IgD-negative memory B cell (primary cell): ENCODE measurements at regions not wholly inside any gene's neighbourhood (a gene's known extent, or its start where the extent isn't known, plus 50 kb on each side); places are given as distances from the start of the nearest gene placed in this dataset.

Experiments
- H3K27ac Mint-ChIP-seq, 3 donors: one replicate each; pipeline ENCODE4 v1.8.0; 2020 to 2022; ENCODE audit warnings: mild to moderate bottlenecking in 3 of 3, mixed read lengths in 3 of 3, moderate library complexity in 1 of 3
- H3K27me3 Mint-ChIP-seq: one replicate; pipeline ENCODE4 v1.8.0; 2021; ENCODE audit warnings: mixed read lengths
- H3K36me3 Mint-ChIP-seq: one replicate; pipeline ENCODE4 v1.8.0; 2020; ENCODE audit warnings: mild to moderate bottlenecking, mixed read lengths
- H3K4me1 Mint-ChIP-seq, 3 donors: one replicate each; pipeline ENCODE4 v1.8.0; 2020 to 2022; ENCODE audit warnings: mixed read lengths in 3 of 3, mild to moderate bottlenecking in 1 of 3
- H3K4me3 Mint-ChIP-seq, 4 donors: one replicate each; pipeline ENCODE4 v1.8.0; 2020 to 2022; ENCODE audit warnings: mild to moderate bottlenecking in 4 of 4, mixed read lengths in 4 of 4, moderate library complexity in 3 of 4
- H3K9me3 Mint-ChIP-seq, 3 donors: one replicate each; pipeline ENCODE4 v1.8.0; 2020 to 2021; ENCODE audit warnings: mixed read lengths in 3 of 3, mild to moderate bottlenecking in 1 of 3

GRCh38 chr4:188455062-188455752 lies 316.0 kb downstream of the TRIML1 start:
- H3K27me3 Mint-ChIP-seq, result no peaks in the 10 kb centered on the region
- H3K9me3 Mint-ChIP-seq, result peaks cover 0 to 12% (median 9%) of the 10 kb centered on the region in 3 donors
- no peaks in the 10 kb centered on the region for H3K36me3 Mint-ChIP-seq
- no peak overlapping the region for H3K4me3 Mint-ChIP-seq
- H3K27ac Mint-ChIP-seq, result no peak overlapping the region
- H3K4me1 Mint-ChIP-seq, result no peaks in the 10 kb centered on the region

GRCh38 chr4:188459381-188459780 lies 320.1 kb downstream of the TRIML1 start:
- H3K36me3 Mint-ChIP-seq, result no peaks in the 10 kb centered on the region
- no peak overlapping the region for H3K27ac Mint-ChIP-seq
- H3K9me3 Mint-ChIP-seq, result peaks cover 0 to 29% (median 10%) of the 10 kb centered on the region in 3 donors
- no peak overlapping the region for H3K4me3 Mint-ChIP-seq
- H3K27me3 Mint-ChIP-seq, result no peaks in the 10 kb centered on the region
- no peaks in the 10 kb centered on the region for H3K4me1 Mint-ChIP-seq

- H3K9me3 Mint-ChIP-seq, result peaks cover 0 to 23% (median 0%) of the 10 kb centered on the region in 3 donors
These were observed 324.7 kb downstream of the TRIML1 start for GRCh38 chr4:188463909-188464308.

GRCh38 chr4:188466001-188466400 lies 326.8 kb downstream of the TRIML1 start:
- H3K4me3 Mint-ChIP-seq, result no peak overlapping the region

More at GRCh38 chr4:188463909-188464308, 324.7 kb downstream of the TRIML1 start:
- no peaks in the 10 kb centered on the region for H3K36me3 Mint-ChIP-seq
- H3K4me1 Mint-ChIP-seq, result no peaks in the 10 kb centered on the region
- no peak overlapping the region for H3K4me3 Mint-ChIP-seq
- H3K27ac Mint-ChIP-seq, result no peak overlapping the region
- no peaks in the 10 kb centered on the region for H3K27me3 Mint-ChIP-seq

GRCh38 chr4:188484256-188484655 lies 345.0 kb downstream of the TRIML1 start:
- no peaks in the 10 kb centered on the region for H3K27me3 Mint-ChIP-seq
- peaks cover 3 to 21% (median 4%) of the 10 kb centered on the region in 3 donors for H3K9me3 Mint-ChIP-seq
- H3K4me3 Mint-ChIP-seq, result no peak overlapping the region
- H3K4me1 Mint-ChIP-seq, result no peaks in the 10 kb centered on the region
- H3K27ac Mint-ChIP-seq, result no peak overlapping the region
- no peaks in the 10 kb centered on the region for H3K36me3 Mint-ChIP-seq

More at GRCh38 chr4:188466001-188466400, 326.8 kb downstream of the TRIML1 start:
- Mint-ChIP-seq H3K27ac (no peak overlapping the region), H3K4me1 (no peaks in the 10 kb centered on the region), H3K27me3 (no peaks in the 10 kb centered on the region), H3K9me3 (peaks cover 0 to 19% (median 0%) of the 10 kb centered on the region in 3 donors), H3K36me3 (no peaks in the 10 kb centered on the region)

- Mint-ChIP-seq H3K4me3 (no peak overlapping the region), H3K4me1 (no peaks in the 10 kb centered on the region), H3K36me3 (no peaks in the 10 kb centered on the region), H3K9me3 (peaks cover 3 to 22% (median 4%) of the 10 kb centered on the region in 3 donors), H3K27ac (no peak overlapping the region), H3K27me3 (no peaks in the 10 kb centered on the region)
These were observed 346.7 kb downstream of the TRIML1 start for GRCh38 chr4:188485906-188486305.

- Mint-ChIP-seq H3K4me1 (no peaks in the 10 kb centered on the region), H3K9me3 (peaks cover 1 to 15% (median 7%) of the 10 kb centered on the region in 3 donors), H3K27ac (no peak overlapping the region), H3K27me3 (no peaks in the 10 kb centered on the region), H3K36me3 (no peaks in the 10 kb centered on the region), H3K4me3 (no peak overlapping the region)
These were observed 353.6 kb downstream of the TRIML1 start for GRCh38 chr4:188492886-188493285.

GRCh38 chr4:188495169-188495568 lies 355.9 kb downstream of the TRIML1 start:
- Mint-ChIP-seq H3K27ac (no peak overlapping the region), H3K36me3 (no peaks in the 10 kb centered on the region), H3K4me1 (peaks cover 0 to 1% (median 0%) of the 10 kb centered on the region in 3 donors)

GRCh38 chr4:188511431-188511830 lies 372.2 kb downstream of the TRIML1 start:
- H3K27ac Mint-ChIP-seq, result no peak overlapping the region
- no peaks in the 10 kb centered on the region for H3K27me3 Mint-ChIP-seq
- no peak overlapping the region for H3K4me3 Mint-ChIP-seq
- H3K4me1 Mint-ChIP-seq, result no peaks in the 10 kb centered on the region
- no peaks in the 10 kb centered on the region for H3K36me3 Mint-ChIP-seq
- peaks cover 5 to 38% (median 7%) of the 10 kb centered on the region in 3 donors for H3K9me3 Mint-ChIP-seq

More at GRCh38 chr4:188495169-188495568, 355.9 kb downstream of the TRIML1 start:
- H3K9me3 Mint-ChIP-seq, result peaks cover 1 to 12% (median 8%) of the 10 kb centered on the region in 3 donors
- H3K4me3 Mint-ChIP-seq, result no peak overlapping the region
- H3K27me3 Mint-ChIP-seq, result no peaks in the 10 kb centered on the region

- no peaks in the 10 kb centered on the region for H3K27me3 Mint-ChIP-seq
- H3K27ac Mint-ChIP-seq, result no peak overlapping the region
- no peaks in the 10 kb centered on the region for H3K4me1 Mint-ChIP-seq
- no peaks in the 10 kb centered on the region for H3K36me3 Mint-ChIP-seq
- H3K9me3 Mint-ChIP-seq, result peaks cover 3 to 13% (median 7%) of the 10 kb centered on the region in 3 donors
- no peak overlapping the region for H3K4me3 Mint-ChIP-seq
These were observed 393.5 kb downstream of the TRIML1 start for GRCh38 chr4:188532751-188533150.

GRCh38 chr4:188534297-188534696 lies 395.1 kb downstream of the TRIML1 start:
- Mint-ChIP-seq H3K4me3 (no peak overlapping the region), H3K27me3 (no peaks in the 10 kb centered on the region), H3K9me3 (peaks cover 4 to 27% (median 10%) of the 10 kb centered on the region in 3 donors), H3K4me1 (no peaks in the 10 kb centered on the region), H3K36me3 (no peaks in the 10 kb centered on the region), H3K27ac (no peak overlapping the region)

- Mint-ChIP-seq H3K27me3 (no peaks in the 10 kb centered on the region), H3K4me1 (no peaks in the 10 kb centered on the region), H3K27ac (no peak overlapping the region), H3K4me3 (no peak overlapping the region), H3K36me3 (no peaks in the 10 kb centered on the region), H3K9me3 (peaks cover 5 to 28% (median 10%) of the 10 kb centered on the region in 3 donors)
These were observed 395.7 kb downstream of the TRIML1 start for GRCh38 chr4:188534917-188535316.

GRCh38 chr4:188536826-188537225 lies 397.6 kb downstream of the TRIML1 start:
- Mint-ChIP-seq H3K27me3 (no peaks in the 10 kb centered on the region), H3K36me3 (no peaks in the 10 kb centered on the region), H3K27ac (no peak overlapping the region), H3K4me3 (no peak overlapping the region), H3K9me3 (peaks cover 2 to 20% (median 5%) of the 10 kb centered on the region in 3 donors), H3K4me1 (no peaks in the 10 kb centered on the region)

GRCh38 chr4:188550296-188550695 lies 411.1 kb downstream of the TRIML1 start:
- H3K9me3 Mint-ChIP-seq, result peaks cover 4 to 9% (median 5%) of the 10 kb centered on the region in 3 donors
- H3K36me3 Mint-ChIP-seq, result no peaks in the 10 kb centered on the region
- H3K27ac Mint-ChIP-seq, result no peak overlapping the region
- no peaks in the 10 kb centered on the region for H3K4me1 Mint-ChIP-seq
- no peak overlapping the region for H3K4me3 Mint-ChIP-seq
- no peaks in the 10 kb centered on the region for H3K27me3 Mint-ChIP-seq

GRCh38 chr4:188551156-188551555 lies 411.9 kb downstream of the TRIML1 start:
- no peaks in the 10 kb centered on the region for H3K27me3 Mint-ChIP-seq
- no peaks in the 10 kb centered on the region for H3K36me3 Mint-ChIP-seq
- peaks cover 4 to 10% (median 7%) of the 10 kb centered on the region in 3 donors for H3K9me3 Mint-ChIP-seq
- no peak overlapping the region for H3K4me3 Mint-ChIP-seq
- H3K4me1 Mint-ChIP-seq, result no peaks in the 10 kb centered on the region
- no peak overlapping the region for H3K27ac Mint-ChIP-seq

- Mint-ChIP-seq H3K27me3 (no peaks in the 10 kb centered on the region), H3K9me3 (peaks cover 5 to 10% (median 5%) of the 10 kb centered on the region in 3 donors), H3K4me1 (no peaks in the 10 kb centered on the region), H3K36me3 (no peaks in the 10 kb centered on the region), H3K4me3 (no peak overlapping the region), H3K27ac (no peak overlapping the region)
These were observed 413.6 kb downstream of the TRIML1 start for GRCh38 chr4:188552741-188553275.
